Inflammatory macrophage (primary cell): ENCODE measurements at regions not wholly inside any gene's neighbourhood (a gene's known extent, or its start where the extent isn't known, plus 50 kb on each side); places are given as distances from the start of the nearest gene placed in this dataset.
A peak's percentile ranks its signal among the peaks of the same experiment; 100 is the strongest.

Source experiments
- DNase-seq, 2 donors: peaks; one replicate each; pipeline ENCODE4 v3.0.0-alpha.2; 2020 to 2022

DNA sequence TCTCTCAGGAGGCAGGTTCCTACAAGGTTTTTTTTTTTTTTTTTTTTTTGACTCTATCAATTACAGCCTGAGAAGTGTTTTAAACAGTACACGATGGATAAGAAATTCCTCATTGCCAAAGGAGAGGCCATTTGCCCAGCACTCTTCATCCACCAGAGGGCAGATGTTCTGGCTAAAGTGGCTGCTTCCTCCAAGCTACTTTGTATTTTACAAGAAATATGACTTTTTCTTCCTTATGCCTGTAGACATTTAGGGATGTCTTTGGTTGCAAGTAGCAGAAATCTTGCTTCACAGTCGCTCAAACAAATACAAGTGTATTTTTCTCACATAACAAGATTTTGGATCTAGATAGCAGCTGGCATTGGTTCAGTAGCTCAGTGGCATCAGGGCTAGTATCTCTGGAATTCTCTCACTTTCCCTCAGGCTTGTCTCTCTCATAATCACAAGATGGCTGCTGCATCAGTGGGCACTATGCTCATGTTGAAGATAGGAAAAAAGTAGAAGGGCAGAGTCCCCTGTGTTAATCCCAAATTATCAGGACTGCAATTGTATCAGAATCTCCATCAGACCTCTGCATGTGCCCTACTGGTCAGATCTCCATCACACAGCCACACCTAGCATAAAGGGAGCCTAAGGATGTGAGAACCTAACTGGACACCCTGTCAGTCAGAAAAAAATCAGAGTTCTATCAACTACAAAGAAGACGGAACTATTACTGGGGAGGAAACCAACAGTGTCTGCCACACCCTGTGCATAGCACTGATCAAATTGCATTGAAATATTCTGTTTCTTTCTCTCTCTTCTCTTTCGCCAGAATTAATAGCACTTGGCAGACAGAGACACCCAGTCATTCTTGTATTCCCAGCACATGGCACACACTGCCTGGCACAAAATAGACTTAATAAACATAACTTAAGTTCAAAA is 138.9 kb upstream of the COL8A1 start:
- DNase-seq: peak; percentile 40 to 60

DNA sequence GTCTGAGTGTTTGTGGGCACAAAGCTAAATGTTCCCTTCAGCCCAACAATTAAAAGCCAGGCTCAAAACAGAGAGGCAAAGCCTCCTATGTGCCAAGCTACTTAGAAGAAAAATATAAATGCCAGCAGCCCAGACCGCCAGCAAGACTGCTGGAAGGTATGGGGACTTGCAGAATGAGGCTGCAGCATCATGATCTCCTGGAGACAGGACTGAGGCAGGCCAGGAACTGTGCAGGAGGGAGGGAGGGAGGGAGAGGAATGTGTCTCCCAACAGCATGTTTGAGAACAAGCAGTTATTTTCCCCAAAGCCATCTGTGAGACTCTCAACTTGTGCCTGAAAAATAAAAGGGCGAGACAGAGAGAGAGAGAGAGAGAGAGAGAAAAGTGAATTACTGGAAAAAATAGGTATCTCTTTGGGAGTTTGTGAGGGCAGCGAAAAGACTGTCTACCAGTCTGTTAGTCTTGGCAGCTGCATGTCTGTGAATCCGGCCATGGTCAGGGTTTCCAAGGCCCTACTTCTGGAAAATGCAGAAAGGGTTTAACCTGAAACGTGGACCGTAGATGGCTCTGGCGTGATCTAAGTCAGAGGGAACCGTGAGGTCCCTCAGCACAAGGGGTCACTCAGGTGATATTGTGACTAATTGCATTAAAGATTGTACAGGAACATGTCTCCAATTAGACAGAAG is 139.7 kb upstream of the COL8A1 start:
- DNase-seq: no peak

DNA sequence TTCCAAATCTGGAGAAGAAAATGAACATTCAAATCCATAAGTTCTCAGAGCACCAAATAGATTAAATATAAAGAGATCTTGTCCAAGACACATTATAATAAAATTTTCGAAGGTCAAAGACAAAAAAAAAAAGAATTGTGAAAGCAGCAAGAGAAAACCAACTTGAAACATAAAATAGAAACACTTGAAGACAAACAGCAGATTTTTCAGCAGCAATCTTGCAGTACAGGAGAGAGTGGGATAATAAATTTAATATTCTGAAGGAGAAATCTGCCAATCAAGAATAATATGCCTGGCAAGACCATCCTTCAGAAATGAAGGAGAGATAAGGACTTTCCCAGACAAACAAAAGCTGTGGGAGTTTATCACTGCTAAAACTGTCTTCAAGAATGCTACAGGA is 150.5 kb upstream of the COL8A1 start:
- DNase-seq: no peak

DNA sequence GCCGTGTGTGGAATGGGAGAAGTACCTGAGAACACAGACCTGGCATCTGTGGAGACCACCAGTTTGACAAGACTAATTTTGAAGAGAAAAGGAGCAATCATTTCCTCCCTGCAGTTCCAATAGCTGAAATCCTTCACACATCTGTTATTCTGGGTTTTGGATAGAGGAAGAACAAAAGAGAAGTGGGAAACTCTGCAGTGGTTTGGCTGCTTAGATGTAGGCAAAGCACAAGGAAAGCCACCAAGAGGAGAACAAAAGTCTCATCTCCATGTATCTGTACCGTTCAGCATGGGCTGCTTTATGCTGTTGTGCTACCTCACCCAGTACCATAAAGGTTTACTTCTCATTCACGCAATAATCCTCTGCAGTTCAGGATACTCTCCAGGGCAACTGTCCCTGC is 153.1 kb upstream of the COL8A1 start:
- DNase-seq: peak; percentile 14 to 15

DNA sequence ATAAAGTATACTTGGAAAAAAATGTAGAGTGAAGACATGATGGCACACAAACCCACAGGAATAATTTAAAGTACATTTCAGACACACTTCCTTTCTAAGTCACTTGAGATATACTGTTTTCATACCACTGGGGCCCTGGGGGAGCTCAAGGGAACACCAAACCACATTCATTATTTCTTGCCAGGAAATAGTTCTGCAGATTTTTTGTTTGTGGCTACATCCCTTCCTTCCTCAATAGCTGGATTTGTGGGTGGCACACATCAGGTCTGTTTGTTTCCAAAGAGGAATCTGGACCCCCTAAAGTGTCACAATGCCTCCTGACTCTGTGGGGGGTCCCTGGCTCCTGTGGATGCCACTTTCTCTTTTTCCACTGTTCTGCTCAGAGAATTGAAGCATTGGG is 153.5 kb upstream of the COL8A1 start:
- DNase-seq: no peak

DNA sequence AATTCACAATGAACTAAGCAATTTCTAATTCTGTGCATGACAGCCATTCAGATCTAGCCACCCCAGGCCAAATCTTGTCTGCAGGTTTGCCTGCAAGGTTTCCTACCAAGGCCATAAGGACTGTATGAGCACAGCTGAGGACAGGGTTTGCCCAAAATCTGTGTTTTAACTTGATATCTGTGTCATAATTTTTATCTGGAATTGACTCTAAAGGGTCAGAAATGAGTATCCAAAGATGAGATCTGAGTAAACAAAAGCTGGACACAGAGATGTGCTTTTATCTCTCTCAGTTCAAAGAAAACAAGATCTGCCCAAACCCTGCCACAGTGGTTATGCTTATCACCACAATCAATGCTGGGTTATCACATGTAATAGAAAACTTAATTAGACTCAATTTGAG is 154.6 kb upstream of the COL8A1 start:
- no peak for DNase-seq

DNA sequence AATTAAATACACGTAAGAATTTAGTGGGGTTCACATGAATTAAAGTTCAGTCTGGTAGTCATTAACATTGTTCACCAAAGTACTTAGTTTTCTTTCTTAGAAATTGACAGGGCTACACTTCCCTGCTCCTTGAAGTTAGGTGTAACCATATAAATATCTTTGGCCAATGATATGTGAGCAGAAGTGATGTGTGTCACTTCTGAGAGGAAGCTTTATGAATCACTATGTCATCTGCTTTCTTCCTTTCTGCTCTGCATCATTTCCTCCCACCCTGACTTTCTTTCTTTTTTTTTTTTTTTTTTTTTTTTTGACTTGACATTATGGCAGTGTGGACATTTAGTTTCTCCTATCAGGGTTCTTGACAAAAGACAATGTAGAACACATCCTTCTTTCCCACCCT is 156.2 kb upstream of the COL8A1 start:
- no peak for DNase-seq

DNA sequence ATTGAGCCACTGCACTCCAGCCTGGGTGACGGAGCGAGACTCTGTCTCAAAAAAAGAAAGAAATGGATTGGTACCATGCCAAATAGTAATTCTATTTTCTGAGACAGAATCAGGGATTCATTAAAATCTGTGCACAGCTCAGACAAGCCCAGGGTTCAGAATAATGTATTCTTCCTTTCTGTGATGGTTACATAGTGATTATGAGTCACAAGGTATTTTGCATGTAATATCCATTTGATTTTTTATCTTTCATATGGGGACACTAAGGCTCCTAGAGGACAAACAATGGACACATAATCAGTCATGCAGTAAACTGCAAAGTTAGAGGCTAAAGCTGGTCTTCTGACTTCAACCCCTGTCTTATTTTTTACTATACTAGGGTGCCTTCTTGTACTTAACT is 156.8 kb upstream of the COL8A1 start:
- no peak for DNase-seq

DNA sequence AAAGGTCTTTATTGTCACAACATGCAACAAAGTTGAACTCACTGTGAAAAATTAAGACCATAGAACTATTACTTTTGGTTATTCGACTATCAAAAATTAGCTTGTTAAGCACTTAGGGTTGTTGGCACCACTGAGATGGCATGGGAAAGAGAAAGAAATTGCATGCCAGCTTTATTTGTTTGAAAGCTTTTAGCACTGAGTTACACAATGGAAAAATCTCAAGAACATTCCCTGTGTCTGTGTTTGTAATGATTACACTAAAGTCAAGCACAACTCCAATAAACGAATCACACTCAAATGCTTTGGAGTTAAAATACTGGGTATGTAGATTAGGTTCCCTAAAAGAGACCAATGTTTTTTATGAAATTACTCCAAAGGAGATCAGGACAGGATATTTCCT is 158.6 kb upstream of the COL8A1 start:
- no peak for DNase-seq

DNA sequence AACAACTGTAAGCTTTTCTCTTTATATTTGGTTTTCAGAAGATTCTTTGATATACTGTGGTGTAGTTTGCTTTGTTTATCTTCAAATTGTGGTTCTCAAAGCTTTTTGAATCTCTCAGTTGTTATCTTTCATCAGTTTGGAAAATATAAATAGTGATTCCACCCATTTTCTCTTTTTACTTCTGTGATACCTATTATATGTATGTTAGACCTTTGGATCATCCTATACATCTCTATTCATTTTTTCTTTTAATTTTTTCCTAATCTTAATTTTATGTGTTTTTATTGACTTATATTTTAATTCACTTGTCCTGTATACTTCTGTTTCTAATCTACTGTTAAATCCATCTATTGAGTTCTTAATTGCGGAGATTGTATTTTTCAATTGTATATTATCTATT is 160.7 kb upstream of the COL8A1 start:
- DNase-seq: no peak

DNA sequence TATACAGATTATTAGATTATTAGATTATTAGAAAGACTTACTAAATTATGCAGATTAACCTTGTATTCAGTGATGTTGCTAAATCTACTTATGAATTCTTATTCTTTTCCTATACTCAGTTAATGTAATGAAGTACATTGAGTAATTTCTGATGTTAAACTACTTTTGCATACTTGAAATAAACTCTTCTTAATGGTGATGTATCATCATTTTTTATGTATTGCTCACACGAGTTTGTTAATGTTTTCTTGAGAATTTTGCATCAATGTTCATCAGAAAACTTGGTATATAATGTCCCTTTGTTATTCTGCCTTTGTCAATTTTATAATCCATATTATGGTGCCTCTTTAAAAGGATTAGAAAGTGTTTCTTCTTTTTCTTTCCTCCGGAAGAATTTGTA is 163.2 kb upstream of the COL8A1 start:
- DNase-seq: no peak

DNA sequence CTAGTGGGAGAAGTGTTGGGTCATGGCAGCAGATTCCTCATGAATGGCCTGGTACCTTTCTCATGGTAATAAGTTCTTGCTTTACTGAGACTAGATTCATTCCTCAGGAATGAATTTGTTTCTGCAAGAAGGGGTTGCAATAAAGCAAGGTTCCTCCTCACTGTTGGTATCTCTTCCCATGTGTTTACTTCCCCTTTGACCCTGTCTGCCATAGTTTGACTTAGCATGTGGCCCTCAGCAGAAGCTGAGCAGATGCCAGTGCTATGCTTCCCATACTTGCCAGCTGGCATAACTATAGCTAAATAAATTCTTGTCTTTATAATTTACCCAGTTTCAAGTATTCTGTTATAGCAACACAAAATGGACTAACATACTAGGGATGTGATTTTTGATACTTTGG is 163.6 kb upstream of the COL8A1 start:
- DNase-seq: peak in 1 of 2 donors; percentile 5

DNA sequence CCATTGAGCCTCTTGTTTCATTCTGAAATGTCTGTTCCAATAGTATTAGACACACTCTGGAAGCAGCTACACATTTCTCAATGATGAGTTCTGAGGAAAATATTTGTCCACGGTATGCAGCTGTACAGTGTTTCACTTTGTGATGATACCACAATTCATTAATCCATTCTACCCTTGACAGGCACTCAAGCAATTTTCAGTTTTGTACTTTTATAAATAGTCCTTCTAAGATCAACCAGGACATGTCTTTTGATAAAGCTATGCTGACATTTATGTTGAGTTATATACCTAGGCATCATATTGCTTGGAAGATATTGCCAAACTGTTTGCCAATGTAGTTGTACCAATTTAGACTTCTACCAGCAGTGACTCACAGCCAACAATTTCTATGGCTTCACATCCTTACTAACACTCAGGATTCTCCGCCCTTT is 165.1 kb upstream of the COL8A1 start:
- DNase-seq: no peak

DNA sequence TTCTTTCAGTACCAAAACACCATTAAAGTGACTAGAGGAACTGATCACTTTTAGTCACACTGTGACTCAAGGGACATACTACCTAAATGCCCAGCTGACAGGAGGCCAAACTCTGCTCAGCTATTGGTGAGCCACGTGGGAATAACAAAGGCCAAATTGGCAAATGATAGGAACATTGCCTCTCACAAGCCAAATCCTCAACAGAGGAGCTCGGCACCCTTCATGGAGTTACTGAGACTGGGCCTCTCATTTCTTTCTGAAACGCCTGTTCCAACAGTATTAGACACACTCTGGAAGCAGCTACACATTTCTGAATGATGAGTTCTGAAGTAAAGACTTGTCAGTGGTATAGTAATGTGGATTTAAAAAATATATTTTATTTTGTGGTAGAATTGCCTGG is 166.0 kb upstream of the COL8A1 start:
- no peak for DNase-seq

DNA sequence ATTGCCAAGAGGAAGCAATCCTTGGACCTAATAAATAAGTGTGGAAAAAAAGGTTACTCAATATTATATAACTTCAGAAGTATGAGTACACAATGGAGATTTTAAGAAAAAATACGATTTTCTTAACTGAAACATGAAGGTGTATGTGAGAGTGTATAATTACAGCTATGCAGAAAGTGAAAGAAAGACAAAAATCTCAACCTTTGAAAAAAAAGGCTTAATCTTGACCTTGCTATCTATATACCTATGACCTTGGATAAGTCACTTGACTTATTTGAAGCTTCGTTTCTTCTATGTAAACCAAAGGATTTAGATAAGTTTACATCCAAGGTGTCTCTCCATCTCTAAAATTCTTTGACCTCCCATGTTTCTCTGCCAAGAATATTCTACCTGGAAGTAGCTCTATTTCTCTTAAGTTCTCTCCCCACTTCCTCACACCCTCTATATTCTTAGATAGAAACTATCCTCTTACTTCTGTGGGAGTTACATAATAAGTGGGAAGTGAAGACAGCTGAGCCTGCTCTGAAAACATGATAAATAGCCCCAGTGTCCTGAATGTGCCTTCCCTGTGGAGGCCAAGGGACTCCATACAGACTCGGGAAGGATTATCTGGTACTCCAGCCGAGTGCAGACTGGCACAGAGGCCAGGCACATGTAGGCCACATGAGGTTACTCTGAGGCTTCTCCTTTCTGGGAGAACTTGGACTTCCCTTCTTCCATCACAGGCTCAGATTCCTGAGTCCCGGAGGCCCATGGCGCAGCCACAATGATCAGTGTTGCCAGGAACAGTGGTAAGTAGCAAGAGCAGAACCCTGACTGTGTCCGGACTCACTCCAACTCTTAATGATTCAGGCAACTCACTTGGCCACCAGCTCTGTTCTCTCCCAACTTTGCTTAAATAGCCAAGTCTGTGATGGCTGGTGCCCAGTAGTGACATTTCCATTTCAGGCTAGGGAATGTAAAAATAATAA is 166.8 kb upstream of the COL8A1 start:
- no peak for DNase-seq

DNA sequence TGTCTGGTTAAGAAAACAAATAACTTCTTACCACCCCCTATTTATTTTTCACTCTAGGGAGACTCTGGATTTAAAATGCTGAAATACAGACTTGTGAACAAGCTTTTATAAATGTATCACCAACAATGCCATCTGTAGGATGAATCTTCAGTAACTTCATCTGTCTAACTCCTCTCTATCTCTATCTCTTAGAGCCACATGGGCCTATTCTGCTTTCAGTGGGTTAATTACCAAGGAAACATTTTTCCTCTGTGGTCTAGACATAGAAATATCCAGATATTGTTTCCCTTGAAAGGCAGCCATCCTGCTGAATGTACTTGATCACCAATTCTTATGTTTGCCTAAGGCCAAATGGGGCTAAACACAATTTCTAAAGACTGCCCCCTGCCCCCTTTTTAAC is 167.6 kb upstream of the COL8A1 start:
- DNase-seq: no peak

DNA sequence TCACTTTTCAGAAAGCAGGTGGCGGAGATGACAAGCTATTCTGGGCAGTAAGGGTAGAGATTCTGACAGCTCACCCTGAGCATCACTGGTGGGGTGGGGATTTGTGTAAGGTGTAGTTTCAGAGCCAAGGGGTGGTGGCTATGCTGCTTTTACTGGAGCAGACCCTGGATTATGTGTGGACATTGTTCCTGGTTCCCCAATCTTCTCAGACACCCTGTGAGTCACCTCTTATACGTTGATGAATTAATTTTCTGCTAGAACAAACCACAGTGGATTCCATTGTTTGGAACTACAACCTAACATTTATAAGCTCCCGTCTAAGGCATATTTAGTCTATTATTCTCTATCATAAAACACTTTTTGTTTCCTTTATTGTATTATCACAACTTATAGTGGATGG is 169.5 kb upstream of the COL8A1 start:
- no peak for DNase-seq

DNA sequence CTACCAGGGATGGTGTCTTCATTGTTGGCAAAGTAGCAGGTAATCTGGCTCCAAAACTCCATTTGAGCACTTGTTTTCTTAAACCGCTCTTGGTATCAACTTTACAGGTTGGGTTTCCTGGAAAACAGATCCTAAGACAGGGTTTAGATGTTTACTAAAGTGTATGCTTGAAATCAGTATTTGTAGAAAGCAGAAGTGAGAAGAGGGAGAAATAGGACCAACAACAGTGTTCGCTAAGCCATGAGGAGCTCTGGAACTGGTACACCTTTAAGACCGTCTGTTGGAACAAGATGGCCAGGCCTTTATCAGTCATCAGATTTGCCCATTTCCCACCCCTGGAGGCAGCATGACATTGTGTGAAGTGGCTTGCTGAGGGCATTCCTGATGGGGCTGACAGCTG is 171.0 kb upstream of the COL8A1 start:
- DNase-seq: no peak

DNA sequence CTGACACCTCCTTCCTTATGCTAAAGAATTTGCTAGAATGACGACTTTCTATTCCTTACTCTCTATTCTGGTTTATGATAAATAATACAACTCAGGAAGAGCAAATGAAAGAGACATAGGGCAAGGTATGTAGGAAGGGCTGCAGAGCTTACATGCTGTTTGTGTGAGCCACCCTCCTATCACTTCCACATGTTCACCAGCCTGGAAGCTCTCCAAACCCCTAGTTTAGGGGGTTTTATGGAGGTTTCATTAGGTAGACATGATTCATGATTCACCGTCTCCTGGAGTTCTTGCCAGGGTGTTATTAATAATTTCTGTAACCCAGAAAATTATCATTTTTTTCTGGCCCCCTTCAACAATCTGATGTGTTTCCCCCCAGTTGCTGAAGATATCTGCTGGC is 172.1 kb upstream of the COL8A1 start:
- no peak for DNase-seq

DNA sequence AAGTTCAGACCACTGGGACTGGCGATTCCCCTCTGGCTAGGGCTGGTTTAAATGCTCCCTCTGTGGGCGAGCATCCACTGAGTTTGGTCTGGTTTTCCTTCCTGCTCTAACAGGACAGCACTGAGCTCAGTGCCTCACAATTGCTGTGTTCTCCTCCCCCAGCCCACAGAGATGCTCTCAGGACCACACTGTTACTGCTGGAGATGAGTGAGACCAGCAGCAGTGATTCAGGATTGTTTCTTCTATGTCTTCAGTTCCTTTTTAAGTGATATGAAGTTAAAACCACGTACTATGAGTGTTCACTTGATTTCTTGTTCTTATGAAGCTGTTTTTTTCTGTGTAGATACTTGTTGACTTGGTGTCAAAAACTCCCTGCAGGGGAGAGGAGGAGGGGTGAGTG is 180.4 kb upstream of the COL8A1 start:
- no peak for DNase-seq

DNA sequence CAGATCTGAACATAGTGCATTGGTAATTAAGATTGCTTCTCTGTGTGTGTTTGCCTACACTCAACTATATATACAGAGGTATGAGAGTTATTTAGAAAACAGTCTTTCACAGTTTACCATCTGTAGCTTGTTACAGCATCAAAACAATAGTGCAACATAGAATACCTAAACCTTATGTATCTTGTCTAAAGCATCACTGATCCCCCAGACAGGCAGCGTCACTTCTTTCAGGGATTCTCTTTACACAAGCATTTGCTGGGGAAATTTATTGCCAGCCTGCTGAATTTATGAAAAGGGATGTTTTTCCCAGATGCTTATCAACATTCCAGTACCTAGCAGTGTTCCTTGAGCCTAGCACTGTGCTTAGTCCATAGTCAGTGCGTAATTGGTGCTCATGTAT is 195.8 kb upstream of the COL8A1 start:
- DNase-seq: no peak

DNA sequence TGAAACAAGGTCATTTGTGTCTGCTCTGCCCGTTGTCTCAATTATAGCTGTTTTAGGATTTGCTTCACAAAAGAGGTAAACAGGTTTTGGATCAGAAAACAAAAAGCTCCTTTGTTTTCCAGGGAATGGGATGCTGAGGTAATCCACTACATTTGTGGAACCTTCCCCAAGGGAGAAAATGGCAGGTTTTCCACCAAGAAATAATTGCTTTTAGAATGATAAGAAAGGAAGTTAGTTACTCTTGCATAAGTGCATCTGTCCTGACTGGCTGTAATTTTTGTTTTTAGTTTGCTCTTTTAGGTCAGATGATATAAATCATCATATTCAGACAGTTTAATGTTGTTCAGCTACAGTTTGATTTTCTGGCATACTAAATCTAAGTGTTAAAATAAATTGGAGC is 198.5 kb upstream of the COL8A1 start:
- DNase-seq: no peak

DNA sequence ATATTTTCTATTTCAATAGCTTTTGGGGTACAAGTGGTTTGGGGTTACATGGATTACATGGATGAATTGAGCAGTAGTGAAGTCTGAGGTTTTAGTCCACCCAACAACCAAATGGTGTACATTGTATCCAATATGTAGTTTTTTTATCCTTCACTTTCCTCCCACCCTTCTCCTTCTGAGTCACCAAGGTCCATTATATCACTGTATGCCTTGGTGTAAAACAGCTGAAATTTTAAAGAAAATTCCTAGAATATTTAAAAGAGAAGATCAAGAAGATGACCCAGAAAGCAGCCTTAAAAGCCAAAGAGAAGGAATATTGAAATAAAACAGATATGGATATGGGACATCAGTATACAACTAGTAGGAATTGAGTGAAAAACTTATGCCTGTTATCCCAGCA is 204.2 kb upstream of the COL8A1 start:
- no peak for DNase-seq
